ENCODE measurements at regions not wholly inside any gene's neighbourhood (a gene's known extent, or its start where the extent isn't known, plus 50 kb on each side); places are given as distances from the start of the nearest gene placed in this dataset.

DNA sequence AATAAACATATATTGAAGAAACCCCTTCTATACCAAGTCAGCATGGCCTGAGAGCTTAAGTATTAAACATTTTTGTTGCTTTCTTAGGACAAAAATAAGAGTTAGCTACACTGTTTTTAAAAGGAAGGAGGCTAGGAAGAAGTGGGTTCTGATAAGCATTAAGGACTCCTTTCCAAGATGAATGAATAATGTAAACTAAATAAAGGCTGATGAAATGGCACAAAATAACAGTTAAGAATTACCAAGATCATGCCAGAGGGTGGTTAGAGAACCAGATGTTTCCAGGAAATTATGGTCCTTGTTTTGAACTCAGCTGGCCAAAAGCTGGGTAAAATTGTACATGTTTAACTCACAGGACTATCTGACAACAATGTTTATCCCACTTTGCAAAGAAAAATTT is 114.1 kb upstream of the ETS2 start:
- intact Hi-C loops (cut with micrococcal nuclease): no loop called here
- no peak for DNase-seq
- no peaks in the 10 kb centered on the region for H3K36me3 Mint-ChIP-seq
- ChIA-PET POLR2A (no interaction called here), CTCF (no interaction called here)
- no peak overlapping the region for H3K27ac Mint-ChIP-seq
- H3K4me1 Mint-ChIP-seq (ENCODE audit: low read depth): no peaks in the 10 kb centered on the region
- no peaks in the 10 kb centered on the region for H3K9me3 Mint-ChIP-seq
- no peak overlapping the region for H3K4me3 Mint-ChIP-seq
- H3K27me3 Mint-ChIP-seq: peaks cover 26% of the 10 kb centered on the region

DNA sequence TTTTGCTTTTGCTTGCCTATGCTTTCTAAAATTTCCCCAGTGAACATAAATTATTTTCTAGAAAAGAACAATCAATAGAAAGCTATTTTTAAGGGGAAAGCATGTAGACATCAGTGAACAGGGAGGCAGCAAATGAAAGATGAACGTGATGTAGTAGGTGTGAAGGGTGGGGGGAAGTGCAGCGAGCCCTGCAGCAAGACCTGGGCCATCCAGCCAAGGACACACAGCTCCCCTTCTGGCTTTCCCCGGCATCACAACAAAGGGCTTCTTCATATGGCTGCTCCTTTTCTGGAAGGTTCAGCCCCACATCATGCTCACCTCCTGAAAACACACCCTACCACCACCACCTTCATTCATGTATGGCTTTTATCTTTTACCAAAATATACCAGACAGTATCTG is 109.2 kb upstream of the ETS2 start:
- no peak for DNase-seq
- CTCF ChIA-PET: no interaction called here
- H3K4me1 Mint-ChIP-seq (ENCODE audit: low read depth): no peaks in the 10 kb centered on the region
- H3K4me3 Mint-ChIP-seq: no peak overlapping the region
- no peaks in the 10 kb centered on the region for H3K9me3 Mint-ChIP-seq
- no peak overlapping the region for H3K27ac Mint-ChIP-seq
- H3K36me3 Mint-ChIP-seq: no peaks in the 10 kb centered on the region
- POLR2A ChIA-PET: no interaction called here
- intact Hi-C loops (cut with micrococcal nuclease): no loop called here
- peaks cover 12% of the 10 kb centered on the region for H3K27me3 Mint-ChIP-seq

- Mint-ChIP-seq H3K9me3 (no peaks in the 10 kb centered on the region), H3K27me3 (peaks cover 13% of the 10 kb centered on the region), H3K4me3 (no peak overlapping the region), H3K27ac (no peak overlapping the region), H3K4me1 (ENCODE audit: low read depth) (no peaks in the 10 kb centered on the region), H3K36me3 (no peaks in the 10 kb centered on the region)
- intact Hi-C loops (cut with micrococcal nuclease): no loop called here
- ChIA-PET CTCF (no interaction called here), POLR2A (no interaction called here)
- DNase-seq: no peak
Observed at GRCh38 chr21:38699048-38699447, 106.7 kb upstream of the ETS2 start.

- intact Hi-C loops (cut with micrococcal nuclease): no loop called here
Observed at GRCh38 chr21:38702196-38702595, 103.5 kb upstream of the ETS2 start.

GRCh38 chr21:38709876-38710275 is 95.9 kb upstream of the ETS2 start:
- Mint-ChIP-seq H3K9me3 (no peaks in the 10 kb centered on the region), H3K27ac (no peak overlapping the region), H3K27me3 (peaks cover 11% of the 10 kb centered on the region), H3K36me3 (no peaks in the 10 kb centered on the region), H3K4me1 (ENCODE audit: low read depth) (no peaks in the 10 kb centered on the region), H3K4me3 (no peak overlapping the region)
- CTCF ChIA-PET: no interaction called here
- DNase-seq: no peak
- intact Hi-C loops (cut with micrococcal nuclease): no loop called here
- POLR2A ChIA-PET: no interaction called here

More at GRCh38 chr21:38702196-38702595, 103.5 kb upstream of the ETS2 start:
- no peaks in the 10 kb centered on the region for H3K4me1 Mint-ChIP-seq (ENCODE audit: low read depth)
- H3K4me3 Mint-ChIP-seq: no peak overlapping the region
- H3K36me3 Mint-ChIP-seq: no peaks in the 10 kb centered on the region
- ChIA-PET POLR2A (no interaction called here), CTCF (no interaction called here)
- no peak for DNase-seq
- H3K27me3 Mint-ChIP-seq: peaks cover 13% of the 10 kb centered on the region
- H3K9me3 Mint-ChIP-seq: no peaks in the 10 kb centered on the region
- no peak overlapping the region for H3K27ac Mint-ChIP-seq

GRCh38 chr21:38712071-38712470 is 93.7 kb upstream of the ETS2 start:
- H3K4me3 Mint-ChIP-seq: no peak overlapping the region
- intact Hi-C loops (cut with micrococcal nuclease): no loop called here
- peak; percentile 12 for DNase-seq
- no peaks in the 10 kb centered on the region for H3K9me3 Mint-ChIP-seq
- no peak overlapping the region for H3K27ac Mint-ChIP-seq
- CTCF ChIA-PET: interaction anchor here (1.3 kb wide), 1 partner anchor 11 kb away, joined by 4 read pairs; no protein-coding TSS in a partner anchor
- POLR2A ChIA-PET: no interaction called here
- H3K4me1 Mint-ChIP-seq (ENCODE audit: low read depth): no peaks in the 10 kb centered on the region
- no peaks in the 10 kb centered on the region for H3K36me3 Mint-ChIP-seq
- peaks cover 9% of the 10 kb centered on the region for H3K27me3 Mint-ChIP-seq

GRCh38 chr21:38712664-38713063 is 93.1 kb upstream of the ETS2 start:
- CTCF ChIA-PET: interaction anchor here (1.3 kb wide), 1 partner anchor 11 kb away, joined by 4 read pairs; no protein-coding TSS in a partner anchor
- H3K27me3 Mint-ChIP-seq: peaks cover 9% of the 10 kb centered on the region
- H3K27ac Mint-ChIP-seq: no peak overlapping the region
- no peaks in the 10 kb centered on the region for H3K9me3 Mint-ChIP-seq
- no peak overlapping the region for H3K4me3 Mint-ChIP-seq
- intact Hi-C loops (cut with micrococcal nuclease): no loop called here
- no peaks in the 10 kb centered on the region for H3K4me1 Mint-ChIP-seq (ENCODE audit: low read depth)
- no peaks in the 10 kb centered on the region for H3K36me3 Mint-ChIP-seq
- POLR2A ChIA-PET: no interaction called here
- no peak for DNase-seq

DNA sequence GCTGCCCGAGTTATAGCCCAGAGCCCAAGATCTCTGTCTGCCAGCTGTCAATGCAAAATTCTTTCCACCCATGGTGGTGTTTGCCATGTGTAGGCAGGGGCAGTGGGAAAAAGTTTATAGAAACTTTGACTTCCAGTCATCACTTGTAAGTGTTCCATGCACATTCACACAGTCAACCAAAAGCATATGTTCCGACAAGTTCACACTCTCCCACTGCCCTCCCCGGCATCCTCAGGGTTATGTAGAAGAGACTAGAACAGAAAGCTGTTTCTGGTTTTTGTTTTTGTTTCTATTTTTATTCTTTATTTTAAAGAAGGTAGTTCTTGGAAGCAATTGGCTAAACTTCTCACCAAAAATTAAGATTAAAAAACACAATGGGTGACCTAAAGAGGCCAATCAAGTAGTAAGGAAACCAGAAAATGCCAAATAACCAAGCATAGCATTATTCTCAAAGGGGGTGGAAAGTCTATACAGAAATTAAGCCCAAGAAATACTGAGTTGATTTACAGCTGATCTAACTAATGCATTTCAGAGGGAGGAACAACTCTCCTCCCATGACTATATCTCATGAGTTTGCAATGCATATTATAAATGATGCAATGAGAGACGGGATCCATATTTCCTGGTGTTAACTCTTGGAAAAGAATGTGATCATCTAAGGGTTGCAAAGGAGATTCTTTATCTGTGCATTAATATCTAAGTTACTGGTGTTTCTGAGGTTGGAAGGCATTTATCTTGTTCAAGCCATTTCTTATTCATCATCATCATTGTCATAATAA is 91.5 kb upstream of the ETS2 start:
- Mint-ChIP-seq H3K27me3 (peaks cover 9% of the 10 kb centered on the region), H3K36me3 (no peaks in the 10 kb centered on the region), H3K4me3 (no peak overlapping the region), H3K9me3 (no peaks in the 10 kb centered on the region), H3K27ac (no peak overlapping the region), H3K4me1 (ENCODE audit: low read depth) (no peaks in the 10 kb centered on the region)
- POLR2A ChIA-PET: no interaction called here
- no peak for DNase-seq
- intact Hi-C loops (cut with micrococcal nuclease): no loop called here
- CTCF ChIA-PET: no interaction called here

DNA sequence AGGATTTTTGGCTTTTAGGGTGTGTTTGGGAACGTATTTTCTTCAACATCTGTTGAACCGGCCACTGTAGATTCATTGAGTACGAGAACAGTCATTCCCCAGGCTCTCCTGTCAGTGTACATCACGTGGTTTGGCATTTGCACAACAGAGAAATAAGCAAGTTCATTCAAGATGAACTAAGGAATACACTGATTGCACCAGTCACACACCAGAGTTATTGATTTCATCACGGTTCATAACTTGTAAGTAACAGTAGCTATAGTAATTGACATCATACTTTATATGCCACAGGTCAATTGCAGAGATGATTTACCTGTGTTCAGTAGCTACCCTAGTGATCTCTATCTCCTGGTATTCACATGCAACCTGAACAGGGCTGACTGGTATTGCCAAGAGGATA is 90.7 kb upstream of the ETS2 start:
- no peak overlapping the region for H3K27ac Mint-ChIP-seq
- H3K27me3 Mint-ChIP-seq: peaks cover 9% of the 10 kb centered on the region
- no peak overlapping the region for H3K4me3 Mint-ChIP-seq
- H3K4me1 Mint-ChIP-seq (ENCODE audit: low read depth): no peaks in the 10 kb centered on the region
- intact Hi-C loops (cut with micrococcal nuclease): no loop called here
- H3K36me3 Mint-ChIP-seq: no peaks in the 10 kb centered on the region
- POLR2A ChIA-PET: no interaction called here
- CTCF ChIA-PET: no interaction called here
- DNase-seq: no peak
- H3K9me3 Mint-ChIP-seq: no peaks in the 10 kb centered on the region

- no peak overlapping the region for H3K4me3 Mint-ChIP-seq
- H3K27ac Mint-ChIP-seq: no peak overlapping the region
- H3K36me3 Mint-ChIP-seq: no peaks in the 10 kb centered on the region
- H3K27me3 Mint-ChIP-seq: peaks cover 9% of the 10 kb centered on the region
- POLR2A ChIA-PET: no interaction called here
- intact Hi-C loops (cut with micrococcal nuclease): no loop called here
- H3K9me3 Mint-ChIP-seq: no peaks in the 10 kb centered on the region
- H3K4me1 Mint-ChIP-seq (ENCODE audit: low read depth): no peaks in the 10 kb centered on the region
- no peak for DNase-seq
- CTCF ChIA-PET: no interaction called here
Observed at GRCh38 chr21:38716088-38716487, 89.6 kb upstream of the ETS2 start.

GRCh38 chr21:38716942-38717341 is 88.8 kb upstream of the ETS2 start:
- CTCF ChIA-PET: interaction anchor here (0.7 kb wide), 1 partner anchor 502 kb away, joined by 4 read pairs; no protein-coding TSS in a partner anchor
- no peak for DNase-seq
- intact Hi-C loops (cut with micrococcal nuclease): no loop called here
- H3K9me3 Mint-ChIP-seq: no peaks in the 10 kb centered on the region
- no peaks in the 10 kb centered on the region for H3K36me3 Mint-ChIP-seq
- POLR2A ChIA-PET: no interaction called here
- H3K4me3 Mint-ChIP-seq: no peak overlapping the region
- no peak overlapping the region for H3K27ac Mint-ChIP-seq
- H3K27me3 Mint-ChIP-seq: peaks cover 6% of the 10 kb centered on the region
- no peaks in the 10 kb centered on the region for H3K4me1 Mint-ChIP-seq (ENCODE audit: low read depth)

DNA sequence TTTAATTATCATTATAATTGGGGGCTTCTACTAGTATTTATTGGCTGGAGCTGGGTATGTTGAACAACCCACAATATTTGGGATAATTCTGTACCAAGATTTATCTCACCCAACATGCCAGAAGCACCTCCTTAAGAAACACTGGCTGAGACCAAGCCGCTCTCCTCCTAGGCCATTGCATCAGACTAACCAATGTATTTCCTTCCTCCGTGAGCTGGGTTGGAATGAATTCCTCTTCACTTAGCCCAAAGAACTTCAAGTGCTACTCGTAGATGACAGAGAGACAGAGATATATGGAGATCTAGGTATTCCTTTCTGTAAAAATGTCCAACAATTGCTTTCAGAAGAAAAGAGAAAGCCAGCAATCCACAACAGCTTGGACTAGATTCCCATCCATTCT is 87.2 kb upstream of the ETS2 start:
- H3K27ac Mint-ChIP-seq: no peak overlapping the region
- no peak for DNase-seq
- CTCF ChIA-PET: no interaction called here
- no peaks in the 10 kb centered on the region for H3K36me3 Mint-ChIP-seq
- no peaks in the 10 kb centered on the region for H3K9me3 Mint-ChIP-seq
- H3K4me3 Mint-ChIP-seq: no peak overlapping the region
- no peaks in the 10 kb centered on the region for H3K4me1 Mint-ChIP-seq (ENCODE audit: low read depth)
- POLR2A ChIA-PET: no interaction called here
- intact Hi-C loops (cut with micrococcal nuclease): no loop called here
- peaks cover 3% of the 10 kb centered on the region for H3K27me3 Mint-ChIP-seq

DNA sequence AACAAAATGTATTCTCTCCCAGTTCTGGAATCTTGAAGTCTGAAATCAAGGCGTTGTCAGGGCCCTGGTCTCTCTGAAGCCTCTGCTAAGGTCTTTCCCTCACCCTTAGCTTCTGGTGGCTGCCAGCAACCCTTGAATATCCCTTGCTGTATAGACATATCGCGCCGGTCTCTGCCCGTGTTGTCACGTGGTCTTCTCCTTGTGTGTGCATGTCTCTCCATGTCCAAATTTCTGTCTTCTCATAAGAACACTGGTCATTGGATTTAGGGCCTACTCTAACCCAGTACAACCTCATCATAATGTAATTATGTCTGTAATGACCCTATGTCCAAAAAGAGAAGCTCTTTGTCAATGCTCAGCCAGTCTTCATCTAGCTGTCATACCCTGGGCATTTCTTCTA is 85.7 kb upstream of the ETS2 start:
- Mint-ChIP-seq H3K4me1 (ENCODE audit: low read depth) (no peaks in the 10 kb centered on the region), H3K4me3 (no peak overlapping the region), H3K27me3 (peaks cover 1% of the 10 kb centered on the region), H3K36me3 (peaks cover under 1% of the 10 kb centered on the region), H3K27ac (no peak overlapping the region), H3K9me3 (peaks cover 8% of the 10 kb centered on the region)
- POLR2A ChIA-PET: no interaction called here
- no peak for DNase-seq
- intact Hi-C loops (cut with micrococcal nuclease): no loop called here
- CTCF ChIA-PET: no interaction called here

Data from activated CD4-positive, alpha-beta memory T cell treated with anti-CD3 and anti-CD28 coated beads for 36 hours (primary cell).